Keratinocyte (primary cell): ENCODE measurements at regions not wholly inside any gene's neighbourhood (a gene's known extent, or its start where the extent isn't known, plus 50 kb on each side); places are given as distances from the start of the nearest gene placed in this dataset.

ENCODE experiments used
- EZH2 ChIP-seq: IDR thresholded peaks from one replicate; pipeline ENCODE4 v1.6.1; 2012; ENCODE audit warnings: inconsistent platforms, mild to moderate bottlenecking, low read length, moderate library complexity
- TF ChIP-seq, protein P1 (sequence below), 3 experiments: IDR thresholded peaks in 1 of 3; conservative IDR thresholded peaks in 1 of 3; optimal IDR thresholded peaks in 1 of 3; 2 replicates in 2 of 3; 3 replicates in 1 of 3; pipeline versions ENCODE3 to v1.5.1; 2011; ENCODE audit warnings: low read length in 3 of 3, mild to moderate bottlenecking in 3 of 3, moderate library complexity in 2 of 3, control low read depth in 1 of 3, inconsistent platforms in 1 of 3; ENCODE audit not compliant: insufficient read depth in 2 of 3; ENCODE audit errors: extremely low read depth in 1 of 3

DNA sequence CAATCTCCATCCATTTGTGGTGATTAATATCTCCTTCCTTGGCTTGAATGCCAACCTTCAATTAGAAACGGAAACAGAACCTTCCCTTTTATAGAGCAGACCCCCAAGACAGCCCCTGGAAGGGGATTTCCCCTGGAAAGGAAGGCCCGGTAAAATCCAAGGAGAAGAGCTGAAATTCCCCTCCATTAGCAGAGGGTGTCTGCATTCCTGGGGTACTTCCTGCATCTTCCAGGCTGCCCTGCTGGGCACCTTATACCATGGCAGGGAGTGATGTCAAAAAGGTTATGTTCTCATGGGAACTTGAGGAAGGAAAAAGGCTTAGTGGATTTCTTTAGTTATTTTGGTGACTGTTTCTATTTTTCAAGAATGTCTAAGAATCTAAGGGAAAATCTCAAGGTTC is 116.7 kb upstream of the NEO1 start:
- TF ChIP-seq, protein P1, sequence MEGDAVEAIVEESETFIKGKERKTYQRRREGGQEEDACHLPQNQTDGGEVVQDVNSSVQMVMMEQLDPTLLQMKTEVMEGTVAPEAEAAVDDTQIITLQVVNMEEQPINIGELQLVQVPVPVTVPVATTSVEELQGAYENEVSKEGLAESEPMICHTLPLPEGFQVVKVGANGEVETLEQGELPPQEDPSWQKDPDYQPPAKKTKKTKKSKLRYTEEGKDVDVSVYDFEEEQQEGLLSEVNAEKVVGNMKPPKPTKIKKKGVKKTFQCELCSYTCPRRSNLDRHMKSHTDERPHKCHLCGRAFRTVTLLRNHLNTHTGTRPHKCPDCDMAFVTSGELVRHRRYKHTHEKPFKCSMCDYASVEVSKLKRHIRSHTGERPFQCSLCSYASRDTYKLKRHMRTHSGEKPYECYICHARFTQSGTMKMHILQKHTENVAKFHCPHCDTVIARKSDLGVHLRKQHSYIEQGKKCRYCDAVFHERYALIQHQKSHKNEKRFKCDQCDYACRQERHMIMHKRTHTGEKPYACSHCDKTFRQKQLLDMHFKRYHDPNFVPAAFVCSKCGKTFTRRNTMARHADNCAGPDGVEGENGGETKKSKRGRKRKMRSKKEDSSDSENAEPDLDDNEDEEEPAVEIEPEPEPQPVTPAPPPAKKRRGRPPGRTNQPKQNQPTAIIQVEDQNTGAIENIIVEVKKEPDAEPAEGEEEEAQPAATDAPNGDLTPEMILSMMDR (optimal IDR thresholded peaks at IDR 0.05 in 1 of 3, IDR thresholded peaks at IDR 0.05 in 1 of 3, conservative IDR thresholded peaks at IDR 0.05 in 1 of 3; ENCODE audit: extremely low read depth in 1 of 3, insufficient read depth in 2 of 3, low read length in 3 of 3): no peak
- no peak for TF ChIP-seq EZH2
